Subcutaneous abdominal adipose tissue (tissue), 5 donors: ENCODE measurements at regions not wholly inside any gene's neighbourhood (a gene's known extent, or its start where the extent isn't known, plus 50 kb on each side); places are given as distances from the start of the nearest gene placed in this dataset.
"Not testable (repeated sequence)": the region's sequence is repeated elsewhere in the genome, so short reads cannot be mapped to it uniquely, and the experiment has no call there.

Source experiments
- H3K27ac ChIP-seq: one replicate; pipeline ENCODE4 v1.7.0; 2013; ENCODE audit warnings: low read depth, mild to moderate bottlenecking, inconsistent platforms, low read length, moderate library complexity
- H3K27me3 ChIP-seq, 5 donors: one replicate each; pipeline ENCODE4 v1.7.0; 2013; ENCODE audit warnings: low read length in 5 of 5, inconsistent platforms in 1 of 5; ENCODE audit not compliant: control insufficient read depth in 5 of 5, insufficient read depth in 4 of 5
- H3K36me3 ChIP-seq, 5 donors: one replicate each; pipeline ENCODE4 v1.7.0; 2013; ENCODE audit warnings: low read length in 5 of 5; ENCODE audit not compliant: control insufficient read depth in 5 of 5, insufficient read depth in 5 of 5
- H3K4me1 ChIP-seq, 5 donors: one replicate each; pipeline ENCODE4 v1.7.0; 2013; ENCODE audit warnings: low read length in 5 of 5, mild to moderate bottlenecking in 3 of 5, moderate library complexity in 1 of 5; ENCODE audit not compliant: control insufficient read depth in 5 of 5, insufficient read depth in 5 of 5
- H3K4me3 ChIP-seq, 5 donors: one replicate each; pipeline ENCODE4 v1.7.0; 2013; ENCODE audit warnings: low read length in 5 of 5, low read depth in 1 of 5
- H3K9ac ChIP-seq, 5 donors: one replicate each; pipeline ENCODE4 v1.7.0; 2013; ENCODE audit warnings: low read length in 5 of 5, mild to moderate bottlenecking in 4 of 5, moderate library complexity in 3 of 5
- H3K9me3 ChIP-seq, 5 donors: one replicate each; pipeline ENCODE4 v1.7.0; 2013; ENCODE audit warnings: low read length in 5 of 5; ENCODE audit not compliant: control insufficient read depth in 5 of 5
- donor health status: healthy.
- donor health status: healthy.
- donor health status: healthy.
- donor health status: healthy.
- donor health status: healthy.

- no peaks in the 10 kb centered on the region for H3K4me1 ChIP-seq
- H3K9me3 ChIP-seq = peaks cover 0 to 2% (median 0%) of the 10 kb centered on the region in 5 donors
- no peak overlapping the region for H3K27ac ChIP-seq
- no peaks in the 10 kb centered on the region for H3K27me3 ChIP-seq
- H3K36me3 ChIP-seq = no peaks in the 10 kb centered on the region
- no peak overlapping the region for H3K4me3 ChIP-seq
- H3K9ac ChIP-seq = no peak overlapping the region
Observed at GRCh38 chr18:29879763-29880162, 1162.8 kb downstream of the DSC3 start.

- H3K27me3 ChIP-seq = no peaks in the 10 kb centered on the region
- H3K27ac ChIP-seq = no peak overlapping the region
- H3K4me1 ChIP-seq = no peaks in the 10 kb centered on the region
- no peak overlapping the region for H3K4me3 ChIP-seq
- H3K9me3 ChIP-seq = peaks cover 0 to 2% (median 0%) of the 10 kb centered on the region in 5 donors
- H3K9ac ChIP-seq = no peak overlapping the region
- H3K36me3 ChIP-seq = no peaks in the 10 kb centered on the region
Observed at GRCh38 chr18:29874519-29875098, 1167.9 kb downstream of the DSC3 start.

GRCh38 chr18:29873211-29873610, 1169.3 kb downstream of the DSC3 start:
- no peak overlapping the region for H3K4me3 ChIP-seq
- H3K27me3 ChIP-seq = no peaks in the 10 kb centered on the region
- H3K4me1 ChIP-seq = no peaks in the 10 kb centered on the region
- peaks cover 0 to 2% (median 0%) of the 10 kb centered on the region in 5 donors for H3K9me3 ChIP-seq
- H3K27ac ChIP-seq = no peak overlapping the region
- H3K36me3 ChIP-seq = no peaks in the 10 kb centered on the region
- H3K9ac ChIP-seq = no peak overlapping the region

GRCh38 chr18:29871246-29871645, 1171.3 kb downstream of the DSC3 start:
- H3K27ac ChIP-seq = no peak overlapping the region
- no peaks in the 10 kb centered on the region for H3K36me3 ChIP-seq
- no peak overlapping the region for H3K4me3 ChIP-seq
- no peaks in the 10 kb centered on the region for H3K4me1 ChIP-seq
- no peaks in the 10 kb centered on the region for H3K9me3 ChIP-seq
- no peak overlapping the region for H3K9ac ChIP-seq
- H3K27me3 ChIP-seq = no peaks in the 10 kb centered on the region

GRCh38 chr18:29862824-29863223, 1179.7 kb downstream of the DSC3 start:
- Histone ChIP-seq H3K36me3 (no peaks in the 10 kb centered on the region), H3K9ac (no peak overlapping the region), H3K4me3 (no peak overlapping the region), H3K9me3 (no peaks in the 10 kb centered on the region), H3K4me1 (no peaks in the 10 kb centered on the region), H3K27ac (no peak overlapping the region), H3K27me3 (no peaks in the 10 kb centered on the region)

- Histone ChIP-seq H3K4me3 (no peak overlapping the region), H3K9ac (no peak overlapping the region), H3K27me3 (no peaks in the 10 kb centered on the region), H3K9me3 (no peaks in the 10 kb centered on the region), H3K4me1 (no peaks in the 10 kb centered on the region), H3K27ac (no peak overlapping the region), H3K36me3 (no peaks in the 10 kb centered on the region)
Observed at GRCh38 chr18:29855637-29856036, 1186.9 kb downstream of the DSC3 start.

GRCh38 chr18:29853126-29853525, 1189.4 kb downstream of the DSC3 start:
- H3K27ac ChIP-seq = no peak overlapping the region
- H3K4me1 ChIP-seq = no peaks in the 10 kb centered on the region
- no peaks in the 10 kb centered on the region for H3K36me3 ChIP-seq
- H3K27me3 ChIP-seq = no peaks in the 10 kb centered on the region
- peaks cover 0 to 5% (median 0%) of the 10 kb centered on the region in 5 donors for H3K9me3 ChIP-seq
- no peak overlapping the region for H3K9ac ChIP-seq
- no peak overlapping the region for H3K4me3 ChIP-seq

- Histone ChIP-seq H3K9ac (no peak overlapping the region), H3K36me3 (no peaks in the 10 kb centered on the region), H3K4me1 (no peaks in the 10 kb centered on the region), H3K9me3 (peaks cover 0 to 5% (median 0%) of the 10 kb centered on the region in 5 donors), H3K4me3 (no peak overlapping the region), H3K27me3 (no peaks in the 10 kb centered on the region), H3K27ac (no peak overlapping the region)
Observed at GRCh38 chr18:29849144-29849543, 1193.4 kb downstream of the DSC3 start.

GRCh38 chr18:29841631-29842030, 1200.9 kb downstream of the DSC3 start:
- no peak overlapping the region for H3K27ac ChIP-seq
- H3K4me1 ChIP-seq = no peaks in the 10 kb centered on the region
- no peaks in the 10 kb centered on the region for H3K9me3 ChIP-seq
- H3K4me3 ChIP-seq = no peak overlapping the region
- H3K27me3 ChIP-seq = no peaks in the 10 kb centered on the region
- H3K9ac ChIP-seq = no peak overlapping the region
- no peaks in the 10 kb centered on the region for H3K36me3 ChIP-seq

- Histone ChIP-seq H3K4me3 (no peak overlapping the region), H3K9ac (no peak overlapping the region), H3K36me3 (no peaks in the 10 kb centered on the region), H3K27me3 (no peaks in the 10 kb centered on the region), H3K27ac (no peak overlapping the region), H3K9me3 (no peaks in the 10 kb centered on the region), H3K4me1 (no peaks in the 10 kb centered on the region)
Observed at GRCh38 chr18:29840089-29840488, 1202.5 kb downstream of the DSC3 start.

- not testable (repeated sequence) for H3K9me3 ChIP-seq, H3K27ac ChIP-seq, H3K4me1 ChIP-seq, H3K36me3 ChIP-seq, H3K9ac ChIP-seq, H3K27me3 ChIP-seq, H3K4me3 ChIP-seq
Observed at GRCh38 chr18:29838961-29839360, 1203.6 kb downstream of the DSC3 start.
